GM12864 (cell line): ENCODE measurements at regions not wholly inside any gene's neighbourhood (a gene's known extent, or its start where the extent isn't known, plus 50 kb on each side); places are given as distances from the start of the nearest gene placed in this dataset.

Experiments used
- DNase-seq: peaks from one replicate; pipeline ENCODE4 v3.0.0-alpha.2; 2011; ENCODE audit warnings: low read depth
- H3K4me3 ChIP-seq: 2 replicates; pipeline ENCODE4 v1.5.1; 2011; ENCODE audit warnings: mild to moderate bottlenecking, low read depth, low read length, control low read depth
- TF ChIP-seq, protein P1 (sequence below): IDR thresholded peaks from 2 replicates; pipeline ENCODE4 v1.5.1; 2011; ENCODE audit warnings: low read depth, mild to moderate bottlenecking, moderate library complexity, low read length, control low read depth, inconsistent platforms; ENCODE audit errors: missing control alignments

- DNase-seq = no peak
- TF ChIP-seq, protein P1, sequence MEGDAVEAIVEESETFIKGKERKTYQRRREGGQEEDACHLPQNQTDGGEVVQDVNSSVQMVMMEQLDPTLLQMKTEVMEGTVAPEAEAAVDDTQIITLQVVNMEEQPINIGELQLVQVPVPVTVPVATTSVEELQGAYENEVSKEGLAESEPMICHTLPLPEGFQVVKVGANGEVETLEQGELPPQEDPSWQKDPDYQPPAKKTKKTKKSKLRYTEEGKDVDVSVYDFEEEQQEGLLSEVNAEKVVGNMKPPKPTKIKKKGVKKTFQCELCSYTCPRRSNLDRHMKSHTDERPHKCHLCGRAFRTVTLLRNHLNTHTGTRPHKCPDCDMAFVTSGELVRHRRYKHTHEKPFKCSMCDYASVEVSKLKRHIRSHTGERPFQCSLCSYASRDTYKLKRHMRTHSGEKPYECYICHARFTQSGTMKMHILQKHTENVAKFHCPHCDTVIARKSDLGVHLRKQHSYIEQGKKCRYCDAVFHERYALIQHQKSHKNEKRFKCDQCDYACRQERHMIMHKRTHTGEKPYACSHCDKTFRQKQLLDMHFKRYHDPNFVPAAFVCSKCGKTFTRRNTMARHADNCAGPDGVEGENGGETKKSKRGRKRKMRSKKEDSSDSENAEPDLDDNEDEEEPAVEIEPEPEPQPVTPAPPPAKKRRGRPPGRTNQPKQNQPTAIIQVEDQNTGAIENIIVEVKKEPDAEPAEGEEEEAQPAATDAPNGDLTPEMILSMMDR = peak; percentile 55
- H3K4me3 ChIP-seq = no peak overlapping the region
Observed at GRCh38 chr12:115752913-115753726, 524.4 kb downstream of the MED13L start.

GRCh38 chr12:115752156-115752555, 525.3 kb downstream of the MED13L start:
- H3K4me3 ChIP-seq = no peak overlapping the region
- TF ChIP-seq, protein P1 = no peak
- no peak for DNase-seq

- TF ChIP-seq, protein P1 = no peak
- DNase-seq = no peak
- no peak overlapping the region for H3K4me3 ChIP-seq
Observed at GRCh38 chr12:115750340-115750739, 527.2 kb downstream of the MED13L start.

GRCh38 chr12:115749071-115749841, 528.2 kb downstream of the MED13L start:
- H3K4me3 ChIP-seq = no peak overlapping the region
- TF ChIP-seq, protein P1 = no peak
- DNase-seq = no peak

GRCh38 chr12:115740586-115741155, 536.8 kb downstream of the MED13L start:
- DNase-seq = no peak
- H3K4me3 ChIP-seq = no peak overlapping the region
- TF ChIP-seq, protein P1 = no peak

GRCh38 chr12:115737895-115738294, 539.6 kb downstream of the MED13L start:
- no peak overlapping the region for H3K4me3 ChIP-seq
- DNase-seq = no peak
- TF ChIP-seq, protein P1 = no peak
